ENCODE measurements at regions not wholly inside any gene's neighbourhood (a gene's known extent, or its start where the extent isn't known, plus 50 kb on each side); places are given as distances from the start of the nearest gene placed in this dataset.
"Not testable (repeated sequence)": the region's sequence is repeated elsewhere in the genome, so short reads cannot be mapped to it uniquely, and the experiment has no call there.

- peak; percentile 94 for DNase-seq (ENCODE audit: low read depth)
Measured at GRCh38 chr20:53773792-53774401, 180.3 kb upstream of the ZNF217 start.

GRCh38 chr20:53773066-53773791, 179.6 kb upstream of the ZNF217 start:
- not testable (repeated sequence) for DNase-seq (ENCODE audit: low read depth)

DNA sequence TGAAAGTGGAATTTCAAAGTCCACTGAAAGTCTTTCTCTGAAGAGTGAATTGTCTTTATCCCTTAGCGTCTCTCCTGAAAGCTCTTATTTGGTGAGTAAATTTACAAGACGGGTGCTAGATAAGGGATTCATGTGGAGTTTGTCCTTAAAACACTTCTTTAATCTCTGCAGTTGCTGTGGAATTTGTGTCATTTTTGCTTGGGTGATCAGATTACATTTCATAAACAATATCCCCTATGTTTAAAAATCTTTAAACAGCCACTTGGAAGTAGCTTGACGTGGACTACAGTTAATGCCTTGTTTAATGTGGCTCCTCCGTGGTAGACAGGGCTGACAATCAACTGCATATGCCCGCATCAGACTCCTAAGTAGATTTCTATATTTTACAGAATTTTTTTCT, 175.4 kb upstream of the ZNF217 start:
- no peak for DNase-seq (ENCODE audit: low read depth)

DNA sequence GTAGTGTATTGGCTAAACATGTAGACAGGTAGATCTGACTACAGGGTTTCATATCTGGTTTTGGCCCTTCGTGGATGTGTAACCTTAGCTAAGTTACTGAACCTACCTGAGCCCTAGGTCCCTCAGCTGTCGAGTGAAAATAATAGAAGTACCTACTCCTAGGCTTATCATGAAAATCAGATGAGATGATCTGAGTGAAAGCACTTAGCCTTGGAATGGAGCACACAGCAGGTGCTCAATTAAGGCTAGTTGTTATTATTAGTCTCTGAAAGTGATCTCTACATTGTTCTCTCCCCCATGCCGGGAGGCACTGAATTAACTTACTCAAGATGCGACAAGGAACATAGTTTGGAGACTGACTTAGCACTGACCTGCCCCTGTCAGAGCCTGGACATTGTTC, 174.7 kb upstream of the ZNF217 start:
- no peak for DNase-seq (ENCODE audit: low read depth)

GRCh38 chr20:53767206-53767930, 173.7 kb upstream of the ZNF217 start:
- no peak for DNase-seq (ENCODE audit: low read depth)

DNA sequence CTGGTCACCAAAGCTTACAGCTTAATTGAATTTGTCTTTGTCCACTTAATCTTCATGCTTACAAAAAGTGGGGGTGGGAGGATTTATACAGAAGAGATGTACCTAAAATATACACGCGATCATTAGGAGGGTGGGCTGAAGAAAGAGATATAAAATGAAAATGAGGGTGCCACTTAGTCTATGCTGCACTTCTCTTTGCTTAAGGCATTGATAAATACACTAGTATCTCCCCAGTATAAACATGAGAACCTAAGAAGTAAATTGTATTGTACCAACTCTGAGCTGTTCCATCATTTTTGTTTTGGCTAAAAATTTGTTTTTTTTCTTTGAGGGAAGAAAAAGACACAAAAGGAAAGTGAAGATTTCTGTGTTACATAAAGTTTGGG, 170.8 kb upstream of the ZNF217 start:
- DNase-seq (ENCODE audit: low read depth), result no peak

GRCh38 chr20:53763707-53764414, 170.2 kb upstream of the ZNF217 start:
- DNase-seq (ENCODE audit: low read depth), result no peak

GRCh38 chr20:53762423-53762798, 168.8 kb upstream of the ZNF217 start:
- DNase-seq (ENCODE audit: low read depth), result not testable (repeated sequence)

- DNase-seq (ENCODE audit: low read depth), result no peak
Measured at GRCh38 chr20:53760025-53760441, 166.4 kb upstream of the ZNF217 start.

GRCh38 chr20:53757472-53757913, 163.9 kb upstream of the ZNF217 start:
- no peak for DNase-seq (ENCODE audit: low read depth)

DNA sequence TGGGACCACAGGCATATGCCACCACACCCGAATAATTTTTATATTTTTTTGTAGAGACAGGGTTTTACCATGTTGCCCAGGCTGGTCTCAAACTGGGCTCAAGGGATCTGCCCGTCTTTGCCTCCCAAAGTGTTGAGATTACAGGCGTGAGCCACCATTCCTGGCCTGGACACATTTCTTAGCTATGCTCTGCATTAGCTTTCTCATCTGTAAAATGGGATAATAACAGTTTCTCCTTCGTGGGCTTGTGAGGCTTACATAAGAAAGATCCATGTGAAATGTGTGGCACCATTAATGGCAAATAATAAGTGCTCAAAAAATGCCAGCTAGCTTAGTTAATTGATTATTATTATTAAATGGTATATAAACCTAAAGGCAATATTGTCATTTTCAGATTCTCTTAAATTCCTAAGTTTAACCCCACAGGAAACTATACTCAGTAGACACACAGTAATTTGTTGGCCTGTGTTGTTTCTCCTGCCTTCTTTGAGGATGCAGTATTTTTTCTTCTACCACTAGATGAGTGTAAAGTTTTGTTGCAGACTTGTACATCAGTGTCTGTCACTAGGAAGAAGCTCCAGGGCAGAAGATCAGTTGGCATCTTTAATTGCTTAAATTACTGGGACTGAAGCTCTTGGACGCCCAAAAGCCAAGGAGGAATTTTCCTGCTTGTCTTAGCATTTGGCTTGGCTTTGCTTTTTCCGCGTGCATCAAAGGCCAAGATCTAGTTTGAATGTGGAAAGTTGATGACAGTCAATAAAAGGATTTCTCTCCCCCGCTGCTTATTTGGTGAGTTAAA, 162.3 kb upstream of the ZNF217 start:
- no peak for DNase-seq (ENCODE audit: low read depth)

- no peak for DNase-seq (ENCODE audit: low read depth)
Measured at GRCh38 chr20:53753880-53754459, 160.3 kb upstream of the ZNF217 start.

- DNase-seq (ENCODE audit: low read depth), result no peak
Measured at GRCh38 chr20:53752971-53753879, 159.6 kb upstream of the ZNF217 start.

- no peak for DNase-seq (ENCODE audit: low read depth)
Measured at GRCh38 chr20:53752583-53752970, 158.9 kb upstream of the ZNF217 start.

- no peak for DNase-seq (ENCODE audit: low read depth)
Measured at GRCh38 chr20:53751620-53752318, 158.1 kb upstream of the ZNF217 start.

DNA sequence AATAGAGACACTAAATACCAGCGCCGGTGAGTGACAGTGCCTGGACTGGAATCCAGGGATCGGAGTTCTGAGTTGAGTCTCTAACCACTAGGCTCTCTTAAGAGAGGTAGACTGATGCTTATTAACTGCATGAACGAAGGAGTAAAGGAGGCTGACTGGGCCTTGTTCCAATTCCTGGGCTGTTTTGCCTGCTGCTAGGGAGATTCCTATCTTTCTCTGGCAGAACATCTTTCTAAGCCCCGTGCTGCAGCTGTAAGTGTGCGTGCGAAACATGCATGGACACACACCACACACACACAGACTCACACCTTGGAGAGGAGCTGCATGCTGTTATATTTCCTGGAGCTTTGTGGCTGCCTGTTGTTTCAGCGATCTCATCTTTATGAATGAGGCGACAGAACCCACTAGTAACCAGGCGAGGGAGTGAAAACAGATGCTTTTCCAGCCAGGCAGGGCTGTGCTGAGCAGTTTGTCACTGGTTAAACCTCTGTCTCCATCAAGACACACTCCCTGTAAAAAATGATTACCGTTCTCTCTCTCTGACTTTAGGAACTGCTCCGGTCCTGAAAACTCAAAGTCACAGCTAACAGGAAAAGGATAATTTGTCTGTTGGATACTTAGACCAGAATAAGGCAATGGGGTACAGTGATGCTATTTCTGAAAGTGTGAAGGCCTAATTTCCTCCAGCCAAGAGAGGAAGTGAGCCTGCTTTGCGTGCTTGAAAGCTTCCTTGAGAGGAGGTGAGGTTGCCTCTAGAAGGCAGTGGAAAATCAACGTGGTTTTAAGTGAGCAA, 157.4 kb upstream of the ZNF217 start:
- DNase-seq (ENCODE audit: low read depth), result no peak

DNA sequence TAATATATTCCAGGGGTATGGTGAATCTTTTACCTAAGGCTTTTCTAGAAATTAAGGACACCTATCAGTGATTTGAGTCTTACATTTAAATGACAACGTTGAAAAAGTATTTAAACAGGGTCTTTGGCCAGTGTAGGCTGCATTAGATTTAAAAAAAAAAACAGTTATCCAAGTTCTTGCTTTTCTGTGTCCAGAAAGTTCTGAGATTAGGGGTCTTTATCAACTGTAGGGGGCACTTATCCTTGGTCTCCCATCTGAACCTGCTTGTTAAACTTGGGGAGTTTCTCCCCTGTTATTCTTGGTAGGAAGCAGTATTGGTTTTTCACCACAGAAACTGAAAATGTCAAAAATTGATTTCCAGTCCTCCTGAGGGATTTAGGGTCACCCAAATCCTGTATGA, 155.9 kb upstream of the ZNF217 start:
- DNase-seq (ENCODE audit: low read depth), result no peak

DNA sequence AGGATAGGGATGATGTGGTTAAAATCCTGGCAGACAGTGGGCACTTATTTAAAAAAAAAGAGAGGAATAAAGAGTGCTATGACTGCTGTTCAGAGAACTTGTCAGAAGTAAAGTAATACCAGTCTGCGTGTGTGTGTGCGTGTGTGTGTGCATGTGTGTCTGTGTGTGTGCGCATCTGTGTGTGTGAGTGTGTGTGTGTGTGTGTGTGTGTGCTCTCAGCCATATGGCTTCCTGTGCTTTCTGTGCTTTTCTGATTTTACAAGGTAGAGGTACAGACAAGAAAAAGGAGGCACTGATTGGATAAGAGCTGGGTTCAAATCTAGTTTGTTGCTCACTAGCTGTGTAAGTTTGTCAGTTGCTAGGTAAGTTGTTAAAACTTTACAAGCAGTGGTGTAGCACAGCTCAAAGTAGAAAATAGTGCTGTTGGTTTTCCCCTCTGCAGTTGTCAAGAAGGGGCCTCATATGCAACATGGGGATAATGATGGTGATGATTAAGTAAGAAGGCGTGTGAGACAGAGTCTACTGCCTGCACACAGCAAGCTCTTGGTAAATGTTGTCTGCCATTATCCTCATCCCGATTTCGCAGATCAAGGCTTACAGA, 155.3 kb upstream of the ZNF217 start:
- no peak for DNase-seq (ENCODE audit: low read depth)

Data from non-pigmented ciliary epithelial cell (primary cell).